ENCODE measurements at regions not wholly inside any gene's neighbourhood (a gene's known extent, or its start where the extent isn't known, plus 50 kb on each side); places are given as distances from the start of the nearest gene placed in this dataset.

GRCh38 chr9:135384226-135384625, 95.4 kb upstream of the PPP1R26 start:
- TF ChIP-seq POLR2A (IDR thresholded peaks at IDR 0.05; ENCODE audit: low read depth, low read length) (no peak), POLR2AphosphoS5 (IDR thresholded peaks at IDR 0.05; ENCODE audit: low read depth, low read length) (no peak)
